Suppressor macrophage treated with lipopolysaccharide for 1 hour (primary cell): ENCODE measurements at regions not wholly inside any gene's neighbourhood (a gene's known extent, or its start where the extent isn't known, plus 50 kb on each side); places are given as distances from the start of the nearest gene placed in this dataset.

Experiments used
- DNase-seq, 3 donors: peaks; one replicate each; pipeline ENCODE4 v3.0.0-alpha.2; 2020 to 2022

DNA sequence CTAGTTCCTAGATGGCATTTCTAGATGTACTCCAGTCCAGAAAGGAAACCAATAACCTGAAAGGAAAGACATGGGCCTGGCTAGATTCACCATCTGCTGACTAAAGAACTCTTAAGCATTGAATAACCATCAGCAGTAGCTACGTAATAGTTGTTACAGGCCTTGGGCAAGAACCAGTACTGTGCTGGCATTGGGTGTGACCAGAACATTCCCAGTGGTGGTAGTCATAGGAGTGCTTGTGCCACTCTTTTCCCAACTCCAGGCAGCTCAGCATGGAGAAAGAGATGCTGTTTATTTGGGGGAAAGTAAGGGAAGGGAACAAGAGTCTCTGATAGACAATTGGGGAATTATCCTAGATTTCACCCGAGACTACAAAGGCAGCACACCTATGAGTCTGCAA is 333.3 kb downstream of the SLC16A7 start:
- no peak for DNase-seq

DNA sequence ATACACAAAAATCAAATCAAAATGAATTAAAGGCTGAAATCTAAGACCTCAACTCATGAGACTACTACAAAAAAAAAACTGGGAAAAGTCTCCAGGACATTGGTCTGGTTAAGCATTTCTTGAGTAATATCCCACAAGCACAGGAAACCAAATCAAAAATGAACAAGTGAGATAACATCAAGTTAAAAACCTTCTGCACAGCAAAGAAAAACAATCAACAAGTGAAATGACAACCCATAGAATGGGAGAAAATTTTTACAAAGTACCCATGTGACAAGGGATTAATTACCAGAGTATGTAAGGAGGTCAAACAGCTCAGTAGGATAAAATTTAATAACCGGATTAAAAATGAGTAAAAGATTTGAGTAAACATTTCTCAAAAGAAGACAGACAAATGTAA is 338.7 kb downstream of the SLC16A7 start:
- no peak for DNase-seq

DNA sequence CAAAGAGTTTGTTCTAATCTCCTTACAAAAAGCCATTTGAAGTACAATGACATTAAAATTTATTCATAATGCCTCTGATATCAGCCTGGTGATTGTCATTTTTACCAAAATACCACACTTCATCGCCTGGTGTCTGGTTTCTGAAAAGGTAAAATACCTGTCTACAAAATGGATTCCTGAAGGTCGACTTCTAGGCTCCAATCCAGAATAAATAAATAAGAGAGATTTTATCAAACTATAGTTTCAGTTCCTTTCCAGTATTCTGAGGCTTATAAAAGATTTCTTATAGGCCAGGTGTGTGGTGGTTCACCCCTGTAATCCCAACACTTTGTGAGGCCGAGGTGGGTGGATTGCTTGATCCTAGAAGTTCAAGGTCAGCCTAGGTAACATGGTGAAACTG is 340.7 kb downstream of the SLC16A7 start:
- no peak for DNase-seq

DNA sequence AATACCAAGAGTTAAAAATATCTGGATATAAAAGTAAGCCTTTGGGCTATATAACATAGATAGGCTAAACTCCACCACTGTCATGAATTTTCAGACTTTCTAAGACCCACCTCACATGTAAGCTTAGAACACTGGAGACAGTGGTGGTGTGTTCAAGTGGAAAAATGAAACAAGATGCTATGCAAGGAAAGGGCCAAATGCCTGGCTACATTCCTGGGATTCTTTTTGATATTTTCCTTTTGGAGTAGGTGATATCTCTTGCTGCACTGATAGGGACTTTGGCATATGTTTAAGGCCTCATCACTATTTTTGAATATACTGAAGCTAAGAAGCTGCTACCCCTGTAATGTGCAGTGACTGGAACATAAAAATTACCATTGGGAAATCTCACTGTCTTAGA is 341.3 kb downstream of the SLC16A7 start:
- DNase-seq, result no peak

DNA sequence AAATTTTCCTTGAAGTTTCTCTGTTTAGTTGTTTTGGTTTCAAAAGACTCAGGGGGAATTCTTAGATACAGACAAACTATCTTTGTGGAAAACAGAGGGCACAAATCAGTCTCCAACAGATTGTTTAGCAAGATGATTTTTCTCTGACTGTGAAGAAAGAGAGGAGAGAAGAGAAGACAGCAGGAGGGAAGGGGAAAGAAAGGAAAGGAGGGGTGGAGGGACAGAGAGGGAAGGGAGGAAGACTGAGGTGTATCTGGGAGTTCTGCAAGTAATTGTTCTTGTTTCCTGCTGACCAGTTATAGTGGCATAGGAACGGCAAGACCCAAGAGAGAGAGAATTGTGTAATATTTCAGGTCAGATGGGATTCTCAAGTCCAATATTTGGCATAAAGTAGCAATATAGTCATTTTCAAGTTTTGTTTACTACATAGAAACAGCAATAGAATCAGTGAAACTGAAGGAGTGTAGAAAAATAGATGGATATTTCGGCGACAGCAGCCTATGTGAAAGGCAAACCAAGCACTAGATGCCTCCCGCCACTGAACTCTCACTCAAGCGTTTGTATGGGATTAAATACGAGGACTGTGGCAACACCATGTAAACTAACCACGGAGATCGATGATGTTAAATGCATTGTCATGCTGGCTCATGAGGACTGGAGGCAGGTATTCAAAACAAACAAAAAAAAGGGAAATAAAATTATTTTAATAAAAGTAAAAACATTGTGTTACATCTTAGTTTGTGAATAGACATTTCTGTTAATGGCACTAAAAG is 342.5 kb downstream of the SLC16A7 start:
- DNase-seq, result no peak

DNA sequence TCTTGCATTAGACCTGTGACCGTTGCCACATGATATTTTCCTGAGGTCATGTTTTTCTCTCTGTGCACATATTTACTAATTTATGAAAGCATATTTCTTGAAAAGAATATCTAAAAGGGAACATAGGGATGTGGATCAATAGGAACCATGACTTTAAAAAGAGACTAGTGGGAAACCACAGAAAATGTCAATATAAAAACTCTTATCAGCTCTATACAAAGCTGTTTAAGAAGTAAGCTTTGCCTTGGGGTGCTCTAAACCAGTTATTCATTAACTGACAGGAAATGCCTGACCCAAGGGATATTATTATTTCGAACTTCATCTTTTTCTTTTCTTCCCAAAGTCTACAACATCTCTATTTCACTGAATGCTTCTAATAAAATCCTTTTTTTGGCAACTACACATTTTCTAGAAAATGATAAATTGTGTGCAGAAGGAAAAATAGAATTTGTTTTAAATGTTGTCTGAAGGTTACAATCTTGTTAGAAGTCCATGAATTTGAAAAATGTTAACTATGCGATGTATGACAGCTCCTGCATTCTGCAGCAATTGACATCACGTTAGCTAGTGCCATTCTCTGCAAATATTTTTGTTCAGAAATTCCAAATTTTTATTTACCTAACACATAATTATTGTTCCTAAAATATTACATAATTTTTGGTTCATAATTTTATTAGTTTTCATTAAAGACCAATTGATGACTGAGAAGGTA is 345.0 kb downstream of the SLC16A7 start:
- DNase-seq, result no peak

DNA sequence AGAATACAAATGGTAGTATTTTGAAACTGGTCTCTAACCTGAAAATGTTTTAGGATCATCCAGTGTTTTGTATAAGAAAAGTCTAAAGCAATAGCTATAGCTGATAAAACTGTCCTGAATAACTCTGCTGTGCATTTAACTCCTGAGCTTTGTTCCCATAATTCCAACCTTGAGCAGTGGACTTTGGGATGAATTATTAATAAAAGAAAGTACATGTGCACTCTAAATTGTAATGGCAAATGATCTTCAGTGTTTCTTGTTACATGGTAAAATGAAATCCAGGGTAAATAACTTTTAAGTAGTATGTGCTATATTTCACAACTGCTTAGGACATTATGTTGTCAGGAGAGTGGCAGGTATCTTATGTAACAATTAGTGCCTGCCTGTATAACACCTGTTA is 345.6 kb downstream of the SLC16A7 start:
- no peak for DNase-seq

DNA sequence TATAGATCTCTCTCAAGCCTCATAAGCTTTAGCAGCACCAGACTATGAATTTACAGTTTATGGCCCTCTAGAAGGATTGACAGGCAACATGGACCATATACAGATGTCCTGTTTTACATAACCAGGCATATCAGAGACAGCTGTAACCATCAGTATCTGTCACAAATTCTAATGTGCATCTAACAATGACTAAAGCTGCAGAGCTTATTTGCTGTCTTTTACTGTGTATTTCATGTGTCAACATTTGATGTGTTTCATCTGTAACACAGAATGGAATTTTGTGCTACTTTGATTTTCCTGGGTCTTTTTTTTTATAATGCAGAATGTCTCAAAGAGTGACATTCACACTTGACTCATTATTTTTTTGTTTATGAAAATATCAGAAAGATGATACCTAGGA is 348.3 kb downstream of the SLC16A7 start:
- DNase-seq, result no peak

DNA sequence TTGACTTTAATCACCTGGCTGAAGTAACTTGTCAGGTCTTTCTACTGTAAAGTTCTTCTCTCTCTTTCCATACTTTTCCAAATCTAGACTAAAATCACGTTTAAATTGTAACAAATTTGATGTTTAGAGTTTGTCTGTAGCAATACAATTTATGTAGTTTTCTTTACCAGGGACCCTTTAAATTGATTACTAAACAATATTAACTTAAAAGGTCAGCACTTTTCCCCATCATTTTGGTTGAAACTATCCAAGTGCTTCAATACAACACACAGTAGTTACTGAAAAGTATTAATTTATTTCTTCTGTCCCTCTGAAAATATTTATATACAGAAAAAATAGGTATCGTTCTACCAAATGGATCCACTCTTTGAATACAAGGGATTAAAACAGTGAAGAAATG is 350.8 kb downstream of the SLC16A7 start:
- no peak for DNase-seq

DNA sequence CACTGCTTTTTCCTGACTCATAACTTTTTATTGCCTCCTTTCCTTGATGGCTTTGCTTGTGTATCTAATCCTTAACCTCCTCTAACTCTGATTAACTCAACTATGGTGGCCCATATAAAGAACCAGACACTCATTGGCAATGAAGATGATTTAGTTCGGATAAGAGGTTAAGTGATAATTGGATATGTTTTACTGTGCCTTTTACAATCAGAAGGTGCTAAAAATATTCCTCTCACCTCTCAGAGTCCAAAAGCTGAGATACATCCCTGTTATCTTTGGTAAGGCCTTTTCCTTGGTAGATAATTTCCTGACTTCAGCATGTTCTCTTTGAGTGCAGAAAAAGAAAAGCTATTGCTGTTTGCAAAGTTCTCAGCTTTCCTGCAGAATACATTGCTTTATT is 367.7 kb downstream of the SLC16A7 start:
- no peak for DNase-seq

DNA sequence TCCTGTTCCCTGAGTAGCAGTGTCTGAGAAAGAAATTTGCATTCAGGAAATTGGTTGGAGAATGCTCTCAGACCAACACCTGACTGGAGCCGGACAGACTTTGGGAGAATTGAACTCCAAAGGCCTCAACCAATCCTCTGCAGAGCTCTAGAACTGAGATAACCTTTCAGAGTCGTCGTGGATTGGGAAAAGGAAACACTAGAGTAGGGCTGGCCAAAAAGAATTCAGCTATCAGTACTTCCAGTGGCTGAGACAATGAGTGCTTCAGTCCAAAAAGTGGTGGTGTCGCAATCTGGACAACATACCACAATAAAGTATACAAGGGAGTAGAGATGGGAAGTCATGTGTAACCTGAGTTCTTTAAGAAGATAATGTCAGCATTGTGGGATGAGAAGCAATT is 377.1 kb downstream of the SLC16A7 start:
- no peak for DNase-seq

DNA sequence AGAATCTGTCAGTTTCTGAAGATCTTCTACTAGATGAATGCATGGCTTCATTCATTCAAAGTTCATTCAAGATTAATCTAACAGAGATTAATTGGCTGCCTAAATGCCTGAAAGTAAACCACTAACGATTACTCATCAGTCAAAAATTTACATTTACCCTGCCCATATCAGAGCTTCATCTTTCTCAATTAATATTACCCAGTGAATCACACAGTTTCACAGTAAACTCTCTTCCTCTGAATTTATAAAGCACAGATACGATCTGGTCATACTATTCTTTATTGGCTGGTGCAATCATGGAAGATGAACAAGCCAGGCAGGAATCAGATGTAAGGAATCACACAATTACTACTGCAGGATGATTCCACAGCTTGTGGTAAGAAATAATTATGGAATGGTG is 377.7 kb downstream of the SLC16A7 start:
- DNase-seq, result no peak

DNA sequence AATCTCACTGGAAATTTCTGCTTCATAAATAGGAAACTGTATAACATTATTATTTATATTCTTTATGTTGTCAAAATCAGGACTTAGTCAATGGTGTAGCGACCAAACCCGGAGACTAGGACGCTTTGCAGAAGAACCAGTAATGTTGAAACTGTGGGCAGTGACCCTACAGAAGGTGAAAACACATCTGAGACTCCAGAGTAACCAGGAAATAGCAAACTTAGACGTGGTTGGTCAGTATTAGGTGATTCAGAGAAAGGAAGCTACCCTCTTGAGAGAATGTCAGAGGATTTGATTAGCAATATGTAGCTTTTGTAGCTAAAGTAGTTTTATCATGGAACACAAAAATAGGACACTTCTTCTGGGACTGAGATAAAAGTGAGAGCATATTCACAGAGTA is 381.9 kb downstream of the SLC16A7 start:
- DNase-seq, result no peak

DNA sequence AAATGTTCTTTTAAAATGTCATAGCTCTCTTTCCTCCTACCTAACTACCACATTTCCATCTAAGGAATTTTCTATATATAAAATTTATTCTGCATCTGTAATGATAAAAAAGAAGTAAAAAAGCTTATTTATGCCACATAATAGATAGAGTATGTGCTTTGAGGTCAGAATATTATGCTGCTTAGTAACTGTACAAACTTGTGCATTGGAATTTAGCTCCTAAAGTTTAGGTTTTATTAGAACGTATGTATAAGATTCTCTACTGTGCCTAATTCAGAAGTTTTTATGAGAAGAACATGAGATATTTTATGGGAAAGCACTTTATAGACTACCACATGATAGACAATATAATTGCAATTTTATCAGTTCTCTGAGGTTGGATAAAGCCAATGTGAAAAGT is 384.6 kb downstream of the SLC16A7 start:
- no peak for DNase-seq

DNA sequence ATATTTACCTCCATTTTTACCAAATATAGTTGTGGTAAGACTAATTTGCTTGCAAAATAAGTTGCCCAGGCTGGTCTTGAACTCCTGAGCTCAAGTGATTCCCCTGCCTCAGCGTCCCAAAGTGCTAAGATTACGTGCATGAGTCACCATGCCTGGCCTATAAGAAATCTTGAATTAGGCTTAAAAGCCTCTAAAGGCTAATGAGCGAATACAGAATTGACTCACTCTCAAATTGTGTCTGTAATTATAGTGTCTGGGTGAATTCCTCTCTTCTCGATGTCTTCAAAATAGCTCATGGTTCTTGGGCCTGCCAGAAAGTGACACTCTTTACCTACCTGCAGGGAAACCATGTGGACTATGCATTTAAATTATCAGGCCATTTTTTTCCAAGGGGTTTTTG is 403.5 kb downstream of the SLC16A7 start:
- DNase-seq, result no peak

DNA sequence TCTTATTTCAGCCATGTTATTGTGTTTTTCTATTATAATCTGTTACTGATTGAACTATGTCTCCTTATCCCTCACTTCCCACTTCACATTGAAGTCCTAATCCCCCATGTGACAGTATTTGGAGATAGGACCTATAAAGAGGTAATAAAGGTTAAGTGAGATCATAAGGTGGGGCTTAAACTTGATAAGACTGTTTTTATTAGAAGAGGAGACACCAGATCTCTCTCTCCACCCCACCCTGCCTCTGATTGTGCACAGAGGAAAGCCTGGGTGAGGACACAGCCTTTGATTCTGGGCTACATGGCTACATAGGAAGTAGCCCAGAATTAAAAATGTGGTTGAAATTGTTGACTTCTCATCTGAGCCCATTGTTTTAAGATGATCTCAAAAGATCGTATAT is 414.7 kb downstream of the SLC16A7 start:
- DNase-seq, result no peak

DNA sequence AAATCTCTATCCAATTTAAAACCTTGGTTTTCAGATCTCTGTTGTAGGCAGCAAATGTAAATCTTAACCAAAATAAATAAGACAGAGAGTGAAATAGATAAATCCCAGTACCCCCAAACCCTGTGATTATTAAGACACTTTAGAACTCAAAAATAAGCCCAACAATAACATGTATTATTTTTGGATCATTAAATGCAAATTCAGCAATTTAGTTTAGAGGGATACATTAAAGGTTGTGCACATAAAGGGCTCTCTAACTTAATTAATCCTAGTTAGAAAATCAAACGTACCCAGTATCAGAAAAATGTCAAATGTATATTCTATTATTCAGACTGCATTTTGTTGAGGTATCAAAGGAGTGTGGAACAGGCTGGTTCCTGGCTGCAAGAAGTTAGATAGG is 416.8 kb downstream of the SLC16A7 start:
- DNase-seq, result no peak

DNA sequence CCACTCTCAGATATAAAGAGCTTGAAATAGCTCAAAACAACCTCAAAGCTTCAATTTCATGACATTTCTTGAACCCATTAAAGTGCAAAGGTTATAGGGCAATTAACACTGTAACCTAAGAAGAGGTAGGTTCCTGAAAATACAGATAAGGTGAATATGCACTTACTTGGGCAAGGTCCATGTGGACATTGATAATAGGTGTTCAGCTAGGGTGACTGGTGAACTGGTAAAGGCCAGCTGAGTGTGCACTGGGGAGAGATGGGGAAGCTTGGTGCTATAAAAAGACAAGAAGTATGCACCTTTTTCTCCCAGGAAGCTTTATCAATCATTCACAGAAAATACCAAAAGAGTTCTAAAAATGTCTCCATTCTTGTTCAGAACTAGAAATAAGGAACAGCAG is 418.6 kb downstream of the SLC16A7 start:
- no peak for DNase-seq

DNA sequence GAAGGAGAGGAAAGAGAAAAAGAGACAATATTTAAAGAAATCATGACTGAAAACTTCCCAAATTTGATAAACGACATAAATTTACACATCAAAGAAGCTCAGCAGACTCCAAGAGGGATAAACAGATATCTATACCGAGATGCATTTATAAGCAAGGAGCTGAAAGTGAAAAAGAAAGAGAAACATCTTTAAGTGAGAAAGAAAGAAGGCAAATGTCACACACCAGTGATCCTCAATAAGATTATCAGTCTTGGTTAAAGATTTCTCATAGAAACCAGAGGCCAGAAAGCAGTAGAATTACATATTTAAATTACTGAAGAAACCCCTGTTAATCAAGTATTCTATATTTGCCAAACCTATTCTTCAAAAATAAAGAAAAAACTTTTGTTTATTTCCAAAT is 424.2 kb downstream of the SLC16A7 start:
- DNase-seq, result no peak

DNA sequence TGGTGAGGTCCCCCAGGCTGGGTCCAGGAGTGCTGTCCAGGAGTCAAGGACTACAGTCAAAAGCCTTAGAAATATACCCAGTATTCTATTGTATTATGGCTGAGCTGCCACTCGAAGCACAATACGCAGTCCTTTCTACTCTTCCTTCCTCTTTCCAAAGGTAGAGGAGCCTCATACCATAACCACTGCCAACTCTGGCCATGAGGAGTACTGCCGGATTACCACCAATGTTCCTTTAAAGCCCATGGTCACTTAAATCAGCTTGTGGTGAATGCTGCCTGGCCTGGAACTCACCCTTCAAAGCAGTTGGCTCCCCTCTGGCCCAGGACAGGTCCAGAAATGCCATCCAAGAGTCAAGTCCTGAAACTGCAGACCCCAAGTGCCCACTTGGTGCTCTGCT is 425.4 kb downstream of the SLC16A7 start:
- no peak for DNase-seq

DNA sequence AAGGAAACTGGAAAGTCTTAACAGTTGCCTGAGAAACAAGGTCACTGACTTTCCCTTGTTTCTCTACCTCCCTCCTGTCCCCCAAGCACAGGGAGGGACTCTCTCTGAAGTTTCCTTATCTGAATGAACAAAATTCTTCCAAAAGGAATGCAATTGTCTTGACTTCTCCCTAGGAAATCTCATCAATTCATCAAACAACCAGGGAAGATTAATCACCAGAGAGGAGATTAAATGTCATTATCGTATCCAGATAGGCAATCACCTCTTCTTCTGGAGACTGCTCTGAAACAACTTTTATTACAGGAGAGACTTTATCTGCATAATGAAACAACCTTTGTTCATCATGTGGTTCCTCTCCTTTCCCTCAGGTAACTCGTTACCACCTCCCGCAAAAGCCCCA is 431.4 kb downstream of the SLC16A7 start:
- DNase-seq, result no peak

DNA sequence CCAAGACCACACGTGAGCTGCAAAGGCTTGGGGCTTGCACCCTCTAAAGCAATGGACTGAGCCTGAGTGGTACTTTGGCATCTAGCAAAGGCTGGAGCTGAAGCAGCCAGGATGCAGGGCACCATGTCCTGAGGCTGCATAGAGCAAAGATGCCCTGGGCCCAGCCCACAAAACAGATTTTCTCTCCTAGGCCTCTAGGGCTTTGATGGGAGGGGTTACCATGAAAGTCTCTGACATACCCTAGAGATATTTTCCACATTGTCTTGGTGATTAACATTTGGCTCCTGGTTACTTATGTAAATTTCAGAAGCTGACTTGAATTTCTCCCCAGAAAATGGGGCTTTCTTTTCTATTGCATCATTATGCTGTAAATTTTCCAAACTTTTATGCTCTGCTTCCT is 438.3 kb downstream of the SLC16A7 start:
- no peak for DNase-seq

DNA sequence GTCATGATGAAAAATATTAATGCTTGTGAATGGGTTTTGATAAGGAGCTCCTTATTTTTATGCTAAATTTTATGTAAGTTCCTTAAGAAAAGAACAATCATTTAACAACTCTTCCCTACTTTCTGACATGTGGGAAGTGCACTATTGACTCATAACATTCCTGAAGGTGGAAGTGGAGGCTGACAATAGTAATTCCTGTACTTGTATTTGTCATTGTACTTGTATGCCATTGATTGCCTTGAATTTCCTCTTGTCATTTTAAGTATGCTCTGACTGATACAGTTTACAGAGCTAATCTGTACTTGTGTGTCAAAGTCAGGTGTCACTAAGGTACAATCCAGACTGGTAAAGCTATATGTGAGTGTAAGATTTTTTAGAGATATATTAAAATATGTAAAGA is 440.0 kb downstream of the SLC16A7 start:
- DNase-seq, result no peak

DNA sequence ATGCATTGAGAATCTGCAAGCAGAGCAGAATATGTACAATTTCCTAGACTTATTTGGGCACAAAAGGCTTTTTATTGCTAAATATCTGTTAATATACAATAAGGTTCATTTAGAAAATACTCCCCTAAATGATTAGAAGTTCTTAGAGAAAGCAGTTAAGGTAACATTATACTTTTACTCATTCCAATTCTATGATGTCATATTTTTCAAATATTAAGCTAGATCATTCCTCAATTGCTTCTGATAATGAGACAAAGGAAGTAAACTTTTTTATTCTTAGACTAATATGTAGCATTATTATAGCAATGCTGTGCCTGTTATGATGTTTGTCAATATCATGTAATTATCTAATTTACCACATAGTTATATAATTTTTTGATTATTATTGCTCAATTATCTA is 447.0 kb downstream of the SLC16A7 start:
- DNase-seq, result no peak

DNA sequence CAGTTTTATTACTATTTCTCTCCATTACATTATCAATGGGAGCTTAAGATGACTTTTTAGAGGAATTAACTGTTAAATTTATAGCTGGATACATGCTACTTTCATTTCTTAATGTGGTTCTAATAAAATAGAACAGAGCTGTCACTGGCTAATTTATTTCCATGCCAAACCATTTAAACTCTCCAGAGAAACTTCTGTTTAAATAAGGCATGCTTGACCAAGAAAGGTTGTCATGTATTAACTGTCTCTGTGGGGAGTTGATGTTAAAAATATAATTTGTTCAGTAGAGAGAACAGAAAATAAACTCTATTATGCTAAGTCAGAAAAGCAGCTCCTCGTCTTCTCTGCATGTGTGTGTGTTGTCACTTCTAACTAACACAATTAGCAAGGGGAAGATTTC is 447.4 kb downstream of the SLC16A7 start:
- no peak for DNase-seq
